RWPE2 (cell line): ENCODE measurements at regions not wholly inside any gene's neighbourhood (a gene's known extent, or its start where the extent isn't known, plus 50 kb on each side); places are given as distances from the start of the nearest gene placed in this dataset.

ENCODE experiments used
- ATAC-seq: fragments of 200-7000 bp; cut with Tn5 transposase; 3 replicates; pipeline ENCODE4 v1.9.1; 2021; ENCODE audit warnings: low read depth
- DNase-seq: peaks from one replicate; pipeline ENCODE4 v3.0.0-alpha.2; 2020; ENCODE audit warnings: low spot score
- H3K27ac ChIP-seq: fragments of 450-650 bp; 2 replicates; pipeline ENCODE4 v1.5.1; 2017; ENCODE audit warnings: mild to moderate bottlenecking; ENCODE audit not compliant: poor library complexity, severe bottlenecking
- H3K27me3 ChIP-seq: fragments of 250-450 bp; sonication (Bioruptor Pico); 2 replicates; pipeline ENCODE4 v1.5.1; 2021; ENCODE audit warnings: mild to moderate bottlenecking, moderate library complexity; ENCODE audit not compliant: insufficient read depth, poor library complexity, severe bottlenecking
- H3K36me3 ChIP-seq: fragments of 250-450 bp; sonication (Bioruptor Pico); 2 replicates; pipeline ENCODE4 v1.5.1; 2020; ENCODE audit warnings: low read depth, mild to moderate bottlenecking, moderate library complexity
- H3K4me1 ChIP-seq: fragments of 250-450 bp; sonication (Bioruptor Pico); 2 replicates; pipeline ENCODE4 v1.5.1; 2021; ENCODE audit warnings: mild to moderate bottlenecking, moderate library complexity; ENCODE audit not compliant: insufficient read depth, poor library complexity, severe bottlenecking
- H3K4me3 ChIP-seq: fragments of 250-450 bp; sonication (Bioruptor Pico); 2 replicates; pipeline ENCODE4 v1.5.1; 2021; ENCODE audit warnings: mild to moderate bottlenecking, moderate library complexity; ENCODE audit not compliant: severe bottlenecking
- H3K9me3 ChIP-seq: fragments of 250-450 bp; sonication (Bioruptor Pico); 2 replicates; pipeline ENCODE4 v1.5.1; 2021; ENCODE audit warnings: mild to moderate bottlenecking, moderate library complexity; ENCODE audit not compliant: severe bottlenecking
- TF ChIP-seq, protein P1 (sequence below): fragments of 450-650 bp; IDR thresholded peaks from one replicate; pipeline ENCODE4 v1.5.1; 2017; ENCODE audit warnings: mild to moderate bottlenecking, moderate library complexity; ENCODE audit not compliant: poor library complexity, severe bottlenecking

DNA sequence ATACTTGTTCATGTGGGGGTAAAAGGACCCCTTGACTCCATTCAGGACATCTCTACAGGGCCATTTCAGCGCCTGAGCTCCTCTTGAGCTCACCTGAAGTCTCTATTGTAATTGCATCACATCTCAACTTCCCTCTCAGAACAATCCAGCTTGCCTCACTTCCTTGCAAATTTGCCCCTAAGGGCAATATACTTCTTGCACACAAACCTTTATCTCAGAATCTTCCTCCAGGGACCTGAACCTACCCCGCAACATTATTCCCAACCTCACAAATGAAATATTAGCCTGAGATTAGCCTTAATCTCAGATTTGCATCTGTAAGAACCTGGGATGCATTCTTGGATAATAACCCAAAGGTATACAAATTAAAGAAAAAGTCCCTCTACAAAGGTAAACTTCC is 159.2 kb downstream of the DRD1 start:
- no peak for DNase-seq
- Histone ChIP-seq H3K27ac (peak overlapping the region; percentile 91), H3K4me3 (no peak overlapping the region), H3K9me3 (no peaks in the 10 kb centered on the region), H3K36me3 (no peaks in the 10 kb centered on the region), H3K4me1 (peaks cover 21% of the 10 kb centered on the region), H3K27me3 (no peaks in the 10 kb centered on the region)
- no peak for ATAC-seq
- TF ChIP-seq, protein P1, sequence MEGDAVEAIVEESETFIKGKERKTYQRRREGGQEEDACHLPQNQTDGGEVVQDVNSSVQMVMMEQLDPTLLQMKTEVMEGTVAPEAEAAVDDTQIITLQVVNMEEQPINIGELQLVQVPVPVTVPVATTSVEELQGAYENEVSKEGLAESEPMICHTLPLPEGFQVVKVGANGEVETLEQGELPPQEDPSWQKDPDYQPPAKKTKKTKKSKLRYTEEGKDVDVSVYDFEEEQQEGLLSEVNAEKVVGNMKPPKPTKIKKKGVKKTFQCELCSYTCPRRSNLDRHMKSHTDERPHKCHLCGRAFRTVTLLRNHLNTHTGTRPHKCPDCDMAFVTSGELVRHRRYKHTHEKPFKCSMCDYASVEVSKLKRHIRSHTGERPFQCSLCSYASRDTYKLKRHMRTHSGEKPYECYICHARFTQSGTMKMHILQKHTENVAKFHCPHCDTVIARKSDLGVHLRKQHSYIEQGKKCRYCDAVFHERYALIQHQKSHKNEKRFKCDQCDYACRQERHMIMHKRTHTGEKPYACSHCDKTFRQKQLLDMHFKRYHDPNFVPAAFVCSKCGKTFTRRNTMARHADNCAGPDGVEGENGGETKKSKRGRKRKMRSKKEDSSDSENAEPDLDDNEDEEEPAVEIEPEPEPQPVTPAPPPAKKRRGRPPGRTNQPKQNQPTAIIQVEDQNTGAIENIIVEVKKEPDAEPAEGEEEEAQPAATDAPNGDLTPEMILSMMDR: no peak

DNA sequence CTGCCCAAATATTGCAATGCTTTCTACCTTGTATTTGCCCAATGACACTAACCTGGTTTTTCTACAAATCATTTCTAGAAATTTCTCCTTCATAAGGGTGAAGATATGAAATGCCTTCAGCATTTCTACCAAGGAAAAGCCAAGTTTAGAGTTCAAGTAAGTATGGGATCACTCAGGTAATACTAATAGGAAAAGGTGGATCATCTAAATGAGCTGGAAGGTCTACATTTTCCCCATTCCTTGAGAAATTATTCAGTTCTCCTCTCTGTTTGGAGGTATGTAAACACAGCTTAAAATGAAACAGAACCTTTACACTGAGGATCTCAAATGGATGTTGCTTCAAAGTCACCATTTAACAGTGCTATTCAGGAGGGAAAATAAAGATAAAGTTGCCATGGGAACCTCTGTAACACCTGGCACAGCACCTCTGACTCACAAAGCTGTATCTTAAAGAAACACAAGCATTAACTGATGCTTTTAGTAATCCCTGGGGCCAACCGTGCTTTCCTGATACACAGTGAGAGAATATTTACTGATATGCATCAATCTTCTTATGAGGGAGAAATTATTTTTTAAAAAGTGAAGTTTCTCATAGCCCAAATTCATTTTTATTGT is 161.3 kb downstream of the DRD1 start:
- ATAC-seq: peak; percentile 57
- Histone ChIP-seq H3K36me3 (no peaks in the 10 kb centered on the region), H3K9me3 (no peaks in the 10 kb centered on the region), H3K4me1 (peaks cover 15% of the 10 kb centered on the region), H3K27me3 (no peaks in the 10 kb centered on the region), H3K4me3 (no peak overlapping the region), H3K27ac (no peak overlapping the region)
- DNase-seq: no peak
- TF ChIP-seq, protein P1: no peak

DNA sequence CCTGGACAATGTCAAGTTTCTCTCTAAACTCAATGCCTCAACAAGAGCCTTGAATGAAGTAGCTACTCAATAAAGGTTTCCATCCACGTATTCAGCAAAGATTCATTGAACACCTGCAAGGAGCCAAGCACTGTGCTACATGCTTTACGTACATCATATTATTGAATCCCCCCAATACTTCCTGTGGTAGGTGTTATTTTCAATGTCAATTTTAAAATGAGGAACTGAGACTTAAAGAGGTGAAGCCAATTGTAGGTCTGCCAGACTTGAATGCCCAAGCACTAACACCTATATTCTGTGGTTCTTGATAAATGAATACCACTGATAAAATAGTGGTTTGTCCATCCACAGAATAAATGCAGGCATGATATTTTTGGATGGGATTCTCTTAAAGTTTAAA is 162.3 kb downstream of the DRD1 start:
- ATAC-seq (no peak), DNase-seq (no peak)
- TF ChIP-seq, protein P1: no peak
- Histone ChIP-seq H3K4me3 (no peak overlapping the region), H3K36me3 (no peaks in the 10 kb centered on the region), H3K4me1 (peaks cover 15% of the 10 kb centered on the region), H3K9me3 (no peaks in the 10 kb centered on the region), H3K27ac (no peak overlapping the region), H3K27me3 (no peaks in the 10 kb centered on the region)

DNA sequence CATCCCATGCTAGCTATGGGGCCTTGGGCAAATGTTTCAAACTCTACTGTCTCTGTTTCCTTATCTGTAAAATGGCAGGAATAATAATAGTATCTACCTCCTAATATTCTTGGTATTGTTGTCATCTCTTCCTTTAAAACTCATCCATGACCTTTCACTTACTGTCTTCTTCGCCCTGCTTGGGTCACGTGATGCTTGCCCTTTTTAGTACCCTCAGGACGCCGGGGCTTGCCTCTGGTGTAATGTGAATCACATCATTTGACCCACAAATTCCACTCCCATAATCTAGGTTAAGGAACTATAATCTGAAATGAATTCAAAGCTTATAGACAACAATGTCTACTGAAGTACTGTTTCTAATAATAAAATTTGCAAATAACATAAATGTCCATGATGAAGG is 162.7 kb downstream of the DRD1 start:
- H3K9me3 ChIP-seq: no peaks in the 10 kb centered on the region
- no peaks in the 10 kb centered on the region for H3K36me3 ChIP-seq
- no peak for DNase-seq
- H3K4me3 ChIP-seq: no peak overlapping the region
- H3K27ac ChIP-seq: no peak overlapping the region
- ATAC-seq: no peak
- peaks cover 15% of the 10 kb centered on the region for H3K4me1 ChIP-seq
- H3K27me3 ChIP-seq: no peaks in the 10 kb centered on the region
- TF ChIP-seq, protein P1: no peak

DNA sequence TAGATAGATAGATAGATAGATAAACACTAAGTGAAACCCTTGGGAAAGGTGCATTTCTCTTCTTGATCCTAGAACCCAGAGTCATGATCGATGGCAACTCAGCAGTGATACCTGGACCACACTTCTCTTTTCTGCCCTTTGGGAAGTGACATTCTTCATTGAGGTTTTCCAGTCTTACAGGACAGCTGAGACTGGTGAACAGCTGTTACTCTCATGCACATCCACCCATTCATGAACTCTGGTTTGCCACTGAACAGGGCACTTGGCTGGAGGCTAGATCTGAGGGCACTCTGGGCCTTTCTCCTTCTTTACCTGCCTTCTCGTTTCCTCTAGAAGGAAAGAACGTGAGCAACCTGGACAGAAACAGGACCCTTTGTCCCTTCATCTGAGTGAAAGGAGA is 164.5 kb downstream of the DRD1 start:
- no peak overlapping the region for H3K4me3 ChIP-seq
- H3K36me3 ChIP-seq: no peaks in the 10 kb centered on the region
- TF ChIP-seq, protein P1: no peak
- no peaks in the 10 kb centered on the region for H3K4me1 ChIP-seq
- H3K9me3 ChIP-seq: no peaks in the 10 kb centered on the region
- no peak for DNase-seq
- no peak for ATAC-seq
- no peaks in the 10 kb centered on the region for H3K27me3 ChIP-seq
- no peak overlapping the region for H3K27ac ChIP-seq
